ENCODE measurements at regions not wholly inside any gene's neighbourhood (a gene's known extent, or its start where the extent isn't known, plus 50 kb on each side); places are given as distances from the start of the nearest gene placed in this dataset.

DNA sequence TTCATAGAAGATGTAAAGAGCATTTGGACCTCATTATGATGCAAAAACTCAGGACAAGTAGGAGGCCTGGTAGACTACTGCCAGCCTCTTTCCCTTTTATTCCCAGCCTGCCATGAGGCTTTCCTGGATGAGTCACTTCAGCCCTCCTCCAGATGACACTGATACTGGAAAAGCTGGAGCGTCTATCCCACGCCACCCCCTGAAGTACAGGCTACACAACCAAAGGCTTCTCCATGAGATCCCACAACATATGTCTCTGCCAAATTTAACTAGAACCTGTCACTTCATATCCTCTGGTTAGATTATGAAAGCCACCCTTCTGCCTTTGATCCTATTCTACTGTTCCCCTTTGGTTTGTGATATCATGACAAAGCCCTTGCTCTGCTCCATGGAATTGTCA lies 56.1 kb upstream of the CPNE4 start (continued):
- TF ChIP-seq, protein P1, sequence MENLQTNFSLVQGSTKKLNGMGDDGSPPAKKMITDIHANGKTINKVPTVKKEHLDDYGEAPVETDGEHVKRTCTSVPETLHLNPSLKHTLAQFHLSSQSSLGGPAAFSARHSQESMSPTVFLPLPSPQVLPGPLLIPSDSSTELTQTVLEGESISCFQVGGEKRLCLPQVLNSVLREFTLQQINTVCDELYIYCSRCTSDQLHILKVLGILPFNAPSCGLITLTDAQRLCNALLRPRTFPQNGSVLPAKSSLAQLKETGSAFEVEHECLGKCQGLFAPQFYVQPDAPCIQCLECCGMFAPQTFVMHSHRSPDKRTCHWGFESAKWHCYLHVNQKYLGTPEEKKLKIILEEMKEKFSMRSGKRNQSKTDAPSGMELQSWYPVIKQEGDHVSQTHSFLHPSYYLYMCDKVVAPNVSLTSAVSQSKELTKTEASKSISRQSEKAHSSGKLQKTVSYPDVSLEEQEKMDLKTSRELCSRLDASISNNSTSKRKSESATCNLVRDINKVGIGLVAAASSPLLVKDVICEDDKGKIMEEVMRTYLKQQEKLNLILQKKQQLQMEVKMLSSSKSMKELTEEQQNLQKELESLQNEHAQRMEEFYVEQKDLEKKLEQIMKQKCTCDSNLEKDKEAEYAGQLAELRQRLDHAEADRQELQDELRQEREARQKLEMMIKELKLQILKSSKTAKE (CRISPR knock-in tag; IDR thresholded peaks at IDR 0.05; ENCODE audit: borderline replicate concordance): no peak
- TF ChIP-seq MTA1 (CRISPR knock-in tag; IDR thresholded peaks at IDR 0.05; ENCODE audit: borderline replicate concordance) (no peak), ZNF20 (CRISPR knock-in tag; IDR thresholded peaks at IDR 0.05) (no peak)

DNA sequence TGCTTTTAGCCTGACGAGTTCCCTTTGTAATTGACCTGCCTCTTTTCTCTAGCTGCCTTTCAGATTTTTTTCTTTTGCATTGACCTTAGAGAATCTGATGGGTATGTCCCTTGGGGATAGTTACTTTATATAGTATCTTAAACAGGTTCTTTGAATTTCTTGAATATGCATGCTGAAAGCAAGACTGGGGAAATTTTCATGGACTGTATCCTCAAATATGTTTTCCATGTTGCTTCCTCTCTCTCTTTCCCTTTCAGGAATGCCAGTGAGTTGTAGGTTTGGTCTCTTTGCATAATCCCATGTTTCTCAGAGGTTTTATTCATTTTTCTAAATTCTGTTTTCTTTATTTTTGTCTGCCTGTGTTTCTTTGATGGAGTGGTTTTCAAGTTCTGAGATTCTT lies 81.8 kb upstream of the CPNE4 start:
- 0% methylated on average over 1 of the region's 1 CpG for WGBS (ENCODE audit: low lambda C conversion rate)
- H3K27me3 ChIP-seq (ENCODE audit: control insufficient read depth in 1 of 2, insufficient read depth in 2 of 2, low read length in 2 of 2): no peaks in the 10 kb centered on the region
- H3K36me3 ChIP-seq (replicated peaks in 1 of 2; ENCODE audit: control insufficient read depth in 1 of 2, insufficient read depth in 2 of 2, low read length in 2 of 2): no peaks in the 10 kb centered on the region
- TF ChIP-seq MBD4 (IDR thresholded peaks at IDR 0.05; ENCODE audit: borderline replicate concordance, low read length) (no peak), ZNF44 (CRISPR knock-in tag; IDR thresholded peaks at IDR 0.05) (no peak), EEA1 (CRISPR knock-in tag; IDR thresholded peaks at IDR 0.05; ENCODE audit: borderline replicate concordance) (no peak), THAP11 (CRISPR knock-in tag; IDR thresholded peaks at IDR 0.05) (no peak), NR2C2 (CRISPR knock-in tag; IDR thresholded peaks at IDR 0.05; ENCODE audit: borderline replicate concordance) (no peak)
- TF ChIP-seq, protein P2, sequence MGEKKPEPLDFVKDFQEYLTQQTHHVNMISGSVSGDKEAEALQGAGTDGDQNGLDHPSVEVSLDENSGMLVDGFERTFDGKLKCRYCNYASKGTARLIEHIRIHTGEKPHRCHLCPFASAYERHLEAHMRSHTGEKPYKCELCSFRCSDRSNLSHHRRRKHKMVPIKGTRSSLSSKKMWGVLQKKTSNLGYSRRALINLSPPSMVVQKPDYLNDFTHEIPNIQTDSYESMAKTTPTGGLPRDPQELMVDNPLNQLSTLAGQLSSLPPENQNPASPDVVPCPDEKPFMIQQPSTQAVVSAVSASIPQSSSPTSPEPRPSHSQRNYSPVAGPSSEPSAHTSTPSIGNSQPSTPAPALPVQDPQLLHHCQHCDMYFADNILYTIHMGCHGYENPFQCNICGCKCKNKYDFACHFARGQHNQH (CRISPR knock-in tag; IDR thresholded peaks at IDR 0.05): no peak
- TF ChIP-seq, protein P3, sequence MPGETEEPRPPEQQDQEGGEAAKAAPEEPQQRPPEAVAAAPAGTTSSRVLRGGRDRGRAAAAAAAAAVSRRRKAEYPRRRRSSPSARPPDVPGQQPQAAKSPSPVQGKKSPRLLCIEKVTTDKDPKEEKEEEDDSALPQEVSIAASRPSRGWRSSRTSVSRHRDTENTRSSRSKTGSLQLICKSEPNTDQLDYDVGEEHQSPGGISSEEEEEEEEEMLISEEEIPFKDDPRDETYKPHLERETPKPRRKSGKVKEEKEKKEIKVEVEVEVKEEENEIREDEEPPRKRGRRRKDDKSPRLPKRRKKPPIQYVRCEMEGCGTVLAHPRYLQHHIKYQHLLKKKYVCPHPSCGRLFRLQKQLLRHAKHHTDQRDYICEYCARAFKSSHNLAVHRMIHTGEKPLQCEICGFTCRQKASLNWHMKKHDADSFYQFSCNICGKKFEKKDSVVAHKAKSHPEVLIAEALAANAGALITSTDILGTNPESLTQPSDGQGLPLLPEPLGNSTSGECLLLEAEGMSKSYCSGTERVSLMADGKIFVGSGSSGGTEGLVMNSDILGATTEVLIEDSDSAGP (CRISPR knock-in tag; IDR thresholded peaks at IDR 0.05; ENCODE audit: borderline replicate concordance): no peak
- TF ChIP-seq, protein P4, sequence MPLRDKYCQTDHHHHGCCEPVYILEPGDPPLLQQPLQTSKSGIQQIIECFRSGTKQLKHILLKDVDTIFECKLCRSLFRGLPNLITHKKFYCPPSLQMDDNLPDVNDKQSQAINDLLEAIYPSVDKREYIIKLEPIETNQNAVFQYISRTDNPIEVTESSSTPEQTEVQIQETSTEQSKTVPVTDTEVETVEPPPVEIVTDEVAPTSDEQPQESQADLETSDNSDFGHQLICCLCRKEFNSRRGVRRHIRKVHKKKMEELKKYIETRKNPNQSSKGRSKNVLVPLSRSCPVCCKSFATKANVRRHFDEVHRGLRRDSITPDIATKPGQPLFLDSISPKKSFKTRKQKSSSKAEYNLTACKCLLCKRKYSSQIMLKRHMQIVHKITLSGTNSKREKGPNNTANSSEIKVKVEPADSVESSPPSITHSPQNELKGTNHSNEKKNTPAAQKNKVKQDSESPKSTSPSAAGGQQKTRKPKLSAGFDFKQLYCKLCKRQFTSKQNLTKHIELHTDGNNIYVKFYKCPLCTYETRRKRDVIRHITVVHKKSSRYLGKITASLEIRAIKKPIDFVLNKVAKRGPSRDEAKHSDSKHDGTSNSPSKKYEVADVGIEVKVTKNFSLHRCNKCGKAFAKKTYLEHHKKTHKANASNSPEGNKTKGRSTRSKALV (CRISPR knock-in tag; IDR thresholded peaks at IDR 0.05): no peak
- H3K9ac ChIP-seq (ENCODE audit: insufficient read depth, low read depth, low read length): no peak overlapping the region
- no peak for ATAC-seq
- DNase-seq (ENCODE audit: low spot score): no peak
- intact Hi-C loops (cut with micrococcal nuclease; ENCODE audit: unreplicated experiment): no loop called here
- no peaks in the 10 kb centered on the region for H3K9me3 ChIP-seq (ENCODE audit: low read length)
- no peaks in the 10 kb centered on the region for H3K4me1 ChIP-seq (ENCODE audit: insufficient read depth, low read length)
- in situ Hi-C loops (cut with HindIII; ENCODE audit: extremely low pct_ligation_motif_present, low pct_unique_long_range_greater_than_20kb): no loop called here
- no TSS peak for BruUV-seq (replicated peaks)
- H3K79me2 ChIP-seq (ENCODE audit: insufficient read depth, low read length): no peaks in the 10 kb centered on the region
- no peak for FAIRE-seq
- H4K20me1 ChIP-seq (ENCODE audit: insufficient read depth, low read length): no peaks in the 10 kb centered on the region
- H3K4me2 ChIP-seq (ENCODE audit: low read depth, low read length): no peak overlapping the region
- no peak overlapping the region for H3K27ac ChIP-seq (ENCODE audit: extremely low read length, insufficient read depth, low read length)
- CTCF ChIA-PET (ENCODE audit: low intra/inter-chr PET ratio, low total read pairs): no interaction called here
- POLR2A ChIA-PET: no interaction called here
- H3K4me3 ChIP-seq (replicated peaks in 1 of 3; ENCODE audit: insufficient read depth in 1 of 3, low read depth in 2 of 3, low read length in 3 of 3): no peak overlapping the region
- no peak overlapping the region for H2AFZ ChIP-seq (ENCODE audit: low read length)

Data from HepG2 (cell line).